WI38 (cell line): ENCODE measurements at regions not wholly inside any gene's neighbourhood (a gene's known extent, or its start where the extent isn't known, plus 50 kb on each side); places are given as distances from the start of the nearest gene placed in this dataset.
"Not testable (repeated sequence)": the region's sequence is repeated elsewhere in the genome, so short reads cannot be mapped to it uniquely, and the experiment has no call there.

Experiments
- H3K4me3 ChIP-seq: 2 replicates; pipeline ENCODE4 v1.5.1; 2011; ENCODE audit warnings: low read depth, mild to moderate bottlenecking, control low read depth, low read length
- TF ChIP-seq, protein P1 (sequence below): IDR thresholded peaks from 2 replicates; pipeline ENCODE4 v1.5.1; 2012; ENCODE audit warnings: low read depth, mild to moderate bottlenecking, control low read depth, low read length

DNA sequence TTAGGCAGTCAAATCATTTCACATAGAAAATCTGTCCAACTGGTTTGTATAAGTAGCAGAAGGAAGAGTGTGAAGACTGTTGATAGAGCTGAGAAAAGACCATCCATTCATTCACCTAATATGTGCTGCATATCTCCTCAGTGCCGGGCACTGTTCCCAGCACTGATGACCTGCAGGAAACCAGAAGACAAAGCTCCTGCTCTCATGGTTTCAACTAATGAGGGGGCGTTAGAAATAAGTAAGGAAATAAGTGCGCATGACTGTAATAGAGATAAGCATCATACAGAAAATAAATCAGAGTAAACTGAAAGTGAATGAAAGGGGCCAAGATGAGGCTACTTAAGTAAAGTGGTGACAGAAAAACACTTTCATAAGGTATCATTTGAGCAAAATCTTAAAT lies 427.5 kb upstream of the CDH20 start:
- no peak overlapping the region for H3K4me3 ChIP-seq
- TF ChIP-seq, protein P1, sequence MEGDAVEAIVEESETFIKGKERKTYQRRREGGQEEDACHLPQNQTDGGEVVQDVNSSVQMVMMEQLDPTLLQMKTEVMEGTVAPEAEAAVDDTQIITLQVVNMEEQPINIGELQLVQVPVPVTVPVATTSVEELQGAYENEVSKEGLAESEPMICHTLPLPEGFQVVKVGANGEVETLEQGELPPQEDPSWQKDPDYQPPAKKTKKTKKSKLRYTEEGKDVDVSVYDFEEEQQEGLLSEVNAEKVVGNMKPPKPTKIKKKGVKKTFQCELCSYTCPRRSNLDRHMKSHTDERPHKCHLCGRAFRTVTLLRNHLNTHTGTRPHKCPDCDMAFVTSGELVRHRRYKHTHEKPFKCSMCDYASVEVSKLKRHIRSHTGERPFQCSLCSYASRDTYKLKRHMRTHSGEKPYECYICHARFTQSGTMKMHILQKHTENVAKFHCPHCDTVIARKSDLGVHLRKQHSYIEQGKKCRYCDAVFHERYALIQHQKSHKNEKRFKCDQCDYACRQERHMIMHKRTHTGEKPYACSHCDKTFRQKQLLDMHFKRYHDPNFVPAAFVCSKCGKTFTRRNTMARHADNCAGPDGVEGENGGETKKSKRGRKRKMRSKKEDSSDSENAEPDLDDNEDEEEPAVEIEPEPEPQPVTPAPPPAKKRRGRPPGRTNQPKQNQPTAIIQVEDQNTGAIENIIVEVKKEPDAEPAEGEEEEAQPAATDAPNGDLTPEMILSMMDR: no peak

DNA sequence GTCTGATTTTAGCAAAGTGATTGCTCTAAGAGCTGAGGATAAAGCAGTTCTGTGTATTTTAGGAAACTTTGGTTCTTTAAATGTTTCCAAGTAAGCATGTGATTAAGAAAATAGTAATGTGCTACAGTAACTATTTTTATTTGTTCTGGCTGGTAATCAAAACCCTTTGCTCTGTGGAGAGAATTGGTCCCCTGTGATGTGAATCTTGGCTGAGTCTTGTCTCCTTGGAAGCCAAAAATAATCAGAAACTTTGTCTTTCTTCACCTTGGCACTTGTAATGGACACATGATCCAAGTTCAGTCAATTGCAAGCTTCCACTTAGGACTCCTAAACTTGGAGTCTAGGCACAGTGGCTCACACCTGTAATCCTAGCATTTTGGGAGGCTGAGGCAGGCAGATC lies 422.7 kb upstream of the CDH20 start:
- H3K4me3 ChIP-seq: no peak overlapping the region
- TF ChIP-seq, protein P1: no peak

DNA sequence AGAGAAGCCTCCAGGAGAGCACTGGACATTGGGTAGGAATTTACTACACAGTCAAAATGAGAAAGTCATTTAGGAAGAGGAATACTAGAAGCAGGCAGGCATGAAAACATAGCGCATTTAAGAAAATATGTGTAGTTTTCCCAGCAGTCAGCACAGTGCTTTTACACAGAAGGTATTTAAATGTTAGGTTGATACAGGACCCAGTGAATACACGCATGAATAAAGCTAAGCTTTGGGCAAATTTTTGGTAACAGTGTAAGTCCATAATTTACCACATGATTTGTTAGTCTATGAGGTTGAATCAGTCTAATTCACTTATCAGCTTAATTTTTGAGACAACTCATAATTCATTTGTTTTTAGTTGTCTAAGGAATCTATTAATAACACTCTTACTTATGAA lies 421.7 kb upstream of the CDH20 start:
- no peak overlapping the region for H3K4me3 ChIP-seq

DNA sequence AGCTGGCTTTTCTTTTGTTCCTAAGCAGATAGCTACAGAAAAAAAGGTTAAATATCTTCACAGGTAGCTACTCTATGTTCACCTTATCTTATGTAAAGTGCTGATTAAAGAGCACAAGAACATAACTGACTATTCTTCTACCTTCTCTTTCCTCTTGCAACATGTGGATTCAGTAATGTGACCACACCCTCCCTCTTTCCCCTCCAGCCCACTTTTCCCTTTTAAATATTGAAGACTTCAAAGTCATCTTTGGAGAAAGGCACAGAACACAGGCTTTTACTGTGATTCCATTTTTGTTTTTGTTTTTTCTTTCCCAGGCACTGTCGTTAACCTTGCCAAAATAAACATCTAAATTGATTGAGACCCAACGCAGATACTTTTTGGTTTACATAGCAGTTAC lies 418.1 kb upstream of the CDH20 start:
- H3K4me3 ChIP-seq: no peak overlapping the region
- TF ChIP-seq, protein P1: no peak

More for the DNA sequence above, 421.7 kb upstream of the CDH20 start:
- TF ChIP-seq, protein P1: no peak

DNA sequence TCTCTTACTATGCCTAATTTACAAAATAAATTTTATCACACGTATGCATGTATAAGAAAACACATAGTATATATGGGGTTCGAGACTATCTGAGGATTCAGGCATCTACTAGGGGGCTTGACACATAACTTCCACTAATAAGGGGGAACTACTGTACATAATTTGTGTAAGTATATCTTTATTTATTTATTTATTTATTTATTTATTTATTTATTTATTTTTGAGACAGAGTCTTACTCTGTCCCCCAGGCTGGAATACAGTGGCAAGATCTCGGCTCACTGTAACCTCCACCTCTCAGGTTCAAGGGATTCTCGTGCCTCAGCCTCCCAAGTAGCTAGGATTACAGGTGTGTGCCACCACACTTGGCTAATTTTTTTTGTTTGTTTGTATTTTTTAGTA lies 414.4 kb upstream of the CDH20 start:
- not testable (repeated sequence) for H3K4me3 ChIP-seq

DNA sequence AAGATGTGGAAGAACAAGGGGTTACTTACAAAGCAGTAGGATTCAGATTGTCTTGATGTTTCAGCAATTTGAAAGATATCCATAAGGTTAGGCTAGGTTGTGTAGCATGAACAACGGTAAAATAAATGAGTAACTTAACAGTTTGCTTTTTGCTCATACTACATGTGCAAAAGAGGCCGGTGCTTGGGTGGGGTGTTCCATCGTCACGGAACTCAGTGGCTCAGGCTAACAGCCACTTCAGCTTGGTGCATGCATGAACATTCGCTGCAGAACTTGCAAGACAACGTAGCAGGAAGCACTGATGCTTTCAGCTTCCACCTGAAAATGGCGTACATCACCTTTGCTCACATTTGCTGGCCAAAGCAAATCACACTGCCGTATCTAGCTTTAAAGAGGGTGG lies 407.3 kb upstream of the CDH20 start:
- TF ChIP-seq, protein P1: no peak
- no peak overlapping the region for H3K4me3 ChIP-seq

DNA sequence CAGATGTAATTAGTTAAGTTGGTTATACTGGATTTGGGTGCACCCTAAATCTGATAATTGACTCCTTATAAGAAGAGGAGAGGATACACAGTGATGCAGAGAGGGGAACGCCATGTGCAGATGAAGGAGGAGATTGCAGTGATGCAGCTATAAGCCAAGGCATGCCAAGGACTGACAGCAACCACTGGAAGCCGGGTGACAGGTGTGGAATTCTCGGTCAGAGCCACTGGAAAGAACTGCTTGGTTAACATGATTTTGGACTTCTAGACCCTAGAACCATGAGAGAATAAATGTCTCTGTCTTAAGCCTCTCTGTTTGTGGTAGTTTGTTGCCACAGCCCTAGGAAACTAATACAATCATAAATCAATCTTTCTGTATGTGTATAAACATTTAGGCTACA lies 403.3 kb upstream of the CDH20 start:
- H3K4me3 ChIP-seq: no peak overlapping the region
- TF ChIP-seq, protein P1: no peak

DNA sequence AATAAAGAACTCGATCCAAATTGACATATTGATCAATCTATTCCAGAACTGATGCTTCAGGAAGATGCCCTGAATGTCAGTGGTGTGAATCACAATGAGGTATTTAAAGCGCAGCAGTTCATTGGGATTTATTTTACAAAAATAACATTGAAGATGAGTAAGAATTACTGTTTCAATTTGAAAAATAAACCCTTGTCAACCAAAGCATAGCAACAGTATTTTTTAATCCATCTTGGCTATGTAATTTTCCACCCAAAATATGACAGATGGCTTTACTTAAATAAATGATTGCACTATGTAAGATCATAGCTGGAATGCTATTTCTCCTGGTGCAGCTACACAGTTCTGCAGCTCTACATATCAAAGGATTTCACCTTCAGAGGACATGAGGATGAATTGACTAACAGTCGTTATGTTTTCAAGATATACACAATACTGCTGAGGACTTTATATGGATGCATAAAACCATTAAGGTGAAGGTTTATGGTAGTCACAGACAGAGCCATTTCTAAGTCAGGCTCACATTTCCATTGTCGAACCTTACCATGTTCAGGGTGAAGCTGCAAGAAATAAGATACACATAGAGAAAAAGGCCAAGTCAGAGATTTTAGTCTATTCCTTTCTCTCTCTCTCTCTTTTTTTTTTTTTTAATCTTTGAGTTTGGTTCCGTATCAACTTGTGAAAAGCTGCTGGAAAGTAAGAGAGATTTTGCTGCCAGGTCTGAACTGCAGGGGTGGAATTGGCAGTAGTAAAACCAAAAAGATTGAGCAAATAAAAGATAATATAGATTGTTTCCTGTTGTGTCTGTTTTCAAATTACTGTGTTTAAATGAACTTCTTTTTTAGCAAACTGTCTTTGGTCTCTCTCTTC lies 398.0 kb upstream of the CDH20 start:
- TF ChIP-seq, protein P1: no peak

More for the DNA sequence above, 398.0 kb upstream of the CDH20 start:
- H3K4me3 ChIP-seq: no peak overlapping the region
